Nephron progenitor cell (in vitro differentiated cells): ENCODE measurements at regions not wholly inside any gene's neighbourhood (a gene's known extent, or its start where the extent isn't known, plus 50 kb on each side); places are given as distances from the start of the nearest gene placed in this dataset.

Source experiments
- DNase-seq: peaks from one replicate; pipeline ENCODE4 v3.0.0; 2021
- H3K27ac Mint-ChIP-seq: 2 replicates; pipeline ENCODE4 v1.8.0; 2021; ENCODE audit warnings: mild to moderate bottlenecking, moderate library complexity, mixed read lengths
- H3K27me3 Mint-ChIP-seq: 2 replicates; pipeline ENCODE4 v1.8.0; 2021; ENCODE audit warnings: mild to moderate bottlenecking, low read depth, mixed read lengths; ENCODE audit not compliant: poor library complexity
- H3K36me3 Mint-ChIP-seq: 2 replicates; pipeline ENCODE4 v1.8.0; 2021; ENCODE audit warnings: low read depth, mixed read lengths
- H3K4me1 Mint-ChIP-seq: 2 replicates; pipeline ENCODE4 v1.8.0; 2021; ENCODE audit warnings: mixed read lengths
- H3K4me3 Mint-ChIP-seq: 2 replicates; pipeline ENCODE4 v1.8.0; 2021; ENCODE audit warnings: mild to moderate bottlenecking, moderate library complexity, mixed read lengths
- H3K9me3 Mint-ChIP-seq: 2 replicates; pipeline ENCODE4 v1.8.0; 2021; ENCODE audit warnings: mild to moderate bottlenecking, moderate library complexity, mixed read lengths
- TF ChIP-seq, protein P1 (sequence below): fragments of 200-600 bp; sonication (generic); IDR thresholded peaks from 2 replicates; pipeline ENCODE4 v1.5.0; 2021; ENCODE audit warnings: antibody characterized with exemption

DNA sequence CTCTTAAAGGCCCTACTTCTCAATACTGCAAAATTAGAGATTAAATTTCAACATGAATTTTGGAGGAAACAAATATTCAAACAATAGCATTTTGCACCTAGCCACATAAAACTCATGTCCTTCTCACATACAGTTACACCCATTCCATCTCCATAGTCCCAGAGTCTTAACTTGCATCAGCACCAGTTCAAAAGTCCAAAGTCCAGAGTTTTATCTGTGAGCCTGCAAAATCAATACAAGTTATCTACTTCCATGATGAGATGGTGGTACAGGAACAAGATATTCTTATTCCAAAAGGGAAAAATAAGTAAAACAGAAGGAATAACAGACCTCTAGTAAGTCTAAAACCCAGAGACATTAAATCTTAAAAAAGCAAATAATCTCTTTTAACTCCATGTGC, 686.0 kb upstream of the ADGRL4 start:
- H3K27ac Mint-ChIP-seq = no peak overlapping the region
- no peak overlapping the region for H3K4me3 Mint-ChIP-seq
- TF ChIP-seq, protein P1, sequence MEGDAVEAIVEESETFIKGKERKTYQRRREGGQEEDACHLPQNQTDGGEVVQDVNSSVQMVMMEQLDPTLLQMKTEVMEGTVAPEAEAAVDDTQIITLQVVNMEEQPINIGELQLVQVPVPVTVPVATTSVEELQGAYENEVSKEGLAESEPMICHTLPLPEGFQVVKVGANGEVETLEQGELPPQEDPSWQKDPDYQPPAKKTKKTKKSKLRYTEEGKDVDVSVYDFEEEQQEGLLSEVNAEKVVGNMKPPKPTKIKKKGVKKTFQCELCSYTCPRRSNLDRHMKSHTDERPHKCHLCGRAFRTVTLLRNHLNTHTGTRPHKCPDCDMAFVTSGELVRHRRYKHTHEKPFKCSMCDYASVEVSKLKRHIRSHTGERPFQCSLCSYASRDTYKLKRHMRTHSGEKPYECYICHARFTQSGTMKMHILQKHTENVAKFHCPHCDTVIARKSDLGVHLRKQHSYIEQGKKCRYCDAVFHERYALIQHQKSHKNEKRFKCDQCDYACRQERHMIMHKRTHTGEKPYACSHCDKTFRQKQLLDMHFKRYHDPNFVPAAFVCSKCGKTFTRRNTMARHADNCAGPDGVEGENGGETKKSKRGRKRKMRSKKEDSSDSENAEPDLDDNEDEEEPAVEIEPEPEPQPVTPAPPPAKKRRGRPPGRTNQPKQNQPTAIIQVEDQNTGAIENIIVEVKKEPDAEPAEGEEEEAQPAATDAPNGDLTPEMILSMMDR = no peak
- no peaks in the 10 kb centered on the region for H3K27me3 Mint-ChIP-seq
- no peaks in the 10 kb centered on the region for H3K36me3 Mint-ChIP-seq
- H3K4me1 Mint-ChIP-seq = no peaks in the 10 kb centered on the region
- no peaks in the 10 kb centered on the region for H3K9me3 Mint-ChIP-seq
- no peak for DNase-seq

DNA sequence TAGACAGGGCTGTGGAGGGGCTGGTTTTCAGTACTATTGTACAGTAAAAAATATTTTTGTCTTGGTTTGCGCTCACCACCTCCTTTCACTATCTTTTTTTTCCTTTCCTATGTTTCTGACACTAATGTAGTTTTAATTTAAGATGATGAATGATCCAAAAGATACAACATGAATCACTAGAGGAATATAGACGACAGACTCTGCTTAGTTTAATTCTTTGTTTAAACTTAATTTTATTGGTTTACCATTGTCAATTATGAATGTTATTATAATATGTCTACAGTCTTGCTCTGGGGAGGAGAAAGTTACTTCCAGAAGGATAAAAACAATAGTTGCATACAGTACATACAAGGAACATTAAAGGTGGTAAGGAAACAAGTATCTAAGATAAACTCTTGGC, 682.4 kb upstream of the ADGRL4 start:
- Mint-ChIP-seq H3K36me3 (no peaks in the 10 kb centered on the region), H3K9me3 (no peaks in the 10 kb centered on the region), H3K27ac (no peak overlapping the region), H3K4me1 (no peaks in the 10 kb centered on the region), H3K27me3 (no peaks in the 10 kb centered on the region), H3K4me3 (no peak overlapping the region)
- TF ChIP-seq, protein P1 = no peak
- DNase-seq = no peak

DNA sequence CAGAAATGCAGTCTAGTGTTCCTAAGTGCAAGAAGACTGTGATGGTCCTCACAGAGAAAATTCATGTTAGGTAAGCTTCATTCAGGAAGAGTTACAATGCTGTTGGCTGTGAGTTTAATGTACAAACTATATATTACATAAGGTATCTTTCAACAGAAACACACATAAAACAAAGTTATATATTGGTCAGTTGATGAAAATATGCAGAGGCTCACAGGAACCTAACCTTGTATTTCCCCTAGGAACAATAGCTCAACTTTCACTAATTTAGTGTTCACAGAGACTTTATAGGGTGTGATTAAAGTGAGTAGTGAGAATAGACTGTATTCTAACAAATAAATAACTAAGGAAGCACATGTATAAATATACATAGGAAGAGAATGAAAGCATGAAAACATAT, 676.9 kb upstream of the ADGRL4 start:
- Mint-ChIP-seq H3K4me1 (no peaks in the 10 kb centered on the region), H3K27ac (no peak overlapping the region), H3K27me3 (no peaks in the 10 kb centered on the region), H3K36me3 (no peaks in the 10 kb centered on the region), H3K4me3 (no peak overlapping the region), H3K9me3 (peaks cover 13% of the 10 kb centered on the region)
- no peak for DNase-seq
- TF ChIP-seq, protein P1 = no peak

DNA sequence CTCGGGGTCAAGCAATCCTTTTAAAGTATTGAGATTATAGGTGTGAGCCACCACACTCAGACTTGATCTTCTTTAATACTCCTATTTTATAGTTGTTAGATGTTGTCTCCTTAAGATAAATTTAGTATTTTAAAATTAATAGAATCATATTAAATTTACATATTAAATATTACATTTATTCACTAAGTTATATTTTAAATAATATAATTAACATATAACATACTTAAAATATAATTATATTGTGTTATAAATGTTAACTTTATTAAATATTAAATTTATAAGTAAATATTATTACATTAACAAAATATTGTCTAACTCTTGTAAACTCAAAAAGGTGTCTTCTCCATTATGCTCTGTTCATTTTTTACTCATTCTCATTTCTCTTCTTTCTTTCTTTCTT, 675.9 kb upstream of the ADGRL4 start:
- no peak overlapping the region for H3K27ac Mint-ChIP-seq
- TF ChIP-seq, protein P1 = no peak
- H3K4me3 Mint-ChIP-seq = no peak overlapping the region

DNA sequence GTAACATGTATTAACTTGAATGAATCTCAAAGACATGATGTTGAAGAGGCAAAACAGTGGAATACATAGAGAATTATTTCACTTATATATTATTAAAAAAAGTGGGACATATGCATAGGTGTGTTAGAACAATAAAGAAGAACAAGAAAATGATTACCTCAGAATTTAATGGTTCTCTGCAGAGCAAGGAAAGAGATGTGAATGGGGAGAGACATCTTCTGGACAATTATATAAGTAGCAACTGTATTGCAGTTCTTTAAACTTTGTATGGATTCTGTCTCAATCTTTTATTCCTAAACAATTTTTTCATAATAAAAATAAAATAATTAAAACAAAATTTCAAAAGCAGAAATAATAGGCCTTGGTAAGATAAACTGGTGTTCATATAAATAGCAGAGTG, 674.9 kb upstream of the ADGRL4 start:
- Mint-ChIP-seq H3K4me1 (no peaks in the 10 kb centered on the region), H3K9me3 (peaks cover 13% of the 10 kb centered on the region), H3K27ac (no peak overlapping the region), H3K27me3 (no peaks in the 10 kb centered on the region), H3K4me3 (no peak overlapping the region), H3K36me3 (no peaks in the 10 kb centered on the region)
- TF ChIP-seq, protein P1 = no peak
- no peak for DNase-seq

More for the DNA sequence above, 675.9 kb upstream of the ADGRL4 start:
- Mint-ChIP-seq H3K4me1 (no peaks in the 10 kb centered on the region), H3K36me3 (no peaks in the 10 kb centered on the region), H3K27me3 (no peaks in the 10 kb centered on the region), H3K9me3 (peaks cover 13% of the 10 kb centered on the region)
- no peak for DNase-seq

DNA sequence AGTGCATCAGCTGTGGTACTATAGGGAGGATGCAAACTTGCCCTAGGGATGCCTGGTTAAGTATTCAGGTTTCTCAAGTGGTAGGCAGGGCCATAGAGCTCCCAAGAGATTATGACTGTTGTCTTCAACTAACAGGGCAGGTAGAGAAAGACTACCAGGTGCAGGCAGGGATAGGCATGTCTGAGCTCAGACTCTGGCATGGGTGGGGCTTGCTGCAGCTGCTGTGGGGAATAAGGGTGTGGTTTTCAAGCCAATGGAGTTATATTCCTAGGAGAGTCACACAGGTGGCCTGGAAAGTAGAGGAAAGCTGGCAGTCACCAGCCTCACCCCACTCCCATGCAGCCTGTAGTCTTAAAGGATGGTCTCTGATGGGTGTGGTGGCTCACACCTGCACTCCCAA, 673.4 kb upstream of the ADGRL4 start:
- H3K9me3 Mint-ChIP-seq = peaks cover 22% of the 10 kb centered on the region
- no peak overlapping the region for H3K4me3 Mint-ChIP-seq
- TF ChIP-seq, protein P1 = no peak
- H3K36me3 Mint-ChIP-seq = no peaks in the 10 kb centered on the region
- no peak for DNase-seq
- H3K4me1 Mint-ChIP-seq = no peaks in the 10 kb centered on the region
- H3K27me3 Mint-ChIP-seq = no peaks in the 10 kb centered on the region
- no peak overlapping the region for H3K27ac Mint-ChIP-seq
